ENCODE measurements at regions not wholly inside any gene's neighbourhood (a gene's known extent, or its start where the extent isn't known, plus 50 kb on each side); places are given as distances from the start of the nearest gene placed in this dataset.

GRCh38 chr16:17641990-17642389 lies 171.2 kb upstream of the XYLT1 start:
- peaks cover 0 to 6% (median 0%) of the 10 kb centered on the region in 3 donors for H3K27me3 ChIP-seq
- intact Hi-C loops (cut with DNase I; ENCODE audit: low total_unique reads), result no loop called here

GRCh38 chr16:17638134-17638533 lies 167.4 kb upstream of the XYLT1 start:
- ATAC-seq (no peak), DNase-seq (no peak)
- intact Hi-C loops (cut with DNase I; ENCODE audit: low total_unique reads) (no loop called here), in situ Hi-C loops (cut with MboI; ENCODE audit: low sequenced_read_pairs in 4 of 4) (no loop called here)
- no peaks in the 10 kb centered on the region for H3K36me3 ChIP-seq
- TF ChIP-seq POLR2A (IDR thresholded peaks at IDR 0.05) (no peak), CTCF (IDR thresholded peaks at IDR 0.05 in 4 of 5, conservative IDR thresholded peaks at IDR 0.05 in 1 of 5) (no peak)
- no peaks in the 10 kb centered on the region for H3K9me3 ChIP-seq
- H3K27me3 ChIP-seq, result peaks cover 0 to 6% (median 0%) of the 10 kb centered on the region in 3 donors
- no peak overlapping the region for H3K27ac ChIP-seq
- H3K4me3 ChIP-seq, result no peak overlapping the region
- no peaks in the 10 kb centered on the region for H3K4me1 ChIP-seq

More at GRCh38 chr16:17641990-17642389, 171.2 kb upstream of the XYLT1 start:
- no peak overlapping the region for H3K27ac ChIP-seq
- no peak overlapping the region for H3K4me3 ChIP-seq
- DNase-seq, result no peak
- ATAC-seq, result no peak
- in situ Hi-C loops (cut with MboI; ENCODE audit: low sequenced_read_pairs in 4 of 4), result no loop called here
- no peaks in the 10 kb centered on the region for H3K9me3 ChIP-seq
- no peak for TF ChIP-seq CTCF (IDR thresholded peaks at IDR 0.05 in 4 of 5, conservative IDR thresholded peaks at IDR 0.05 in 1 of 5)
- no peak for TF ChIP-seq POLR2A (IDR thresholded peaks at IDR 0.05)
- no peaks in the 10 kb centered on the region for H3K36me3 ChIP-seq
- no peaks in the 10 kb centered on the region for H3K4me1 ChIP-seq

DNA sequence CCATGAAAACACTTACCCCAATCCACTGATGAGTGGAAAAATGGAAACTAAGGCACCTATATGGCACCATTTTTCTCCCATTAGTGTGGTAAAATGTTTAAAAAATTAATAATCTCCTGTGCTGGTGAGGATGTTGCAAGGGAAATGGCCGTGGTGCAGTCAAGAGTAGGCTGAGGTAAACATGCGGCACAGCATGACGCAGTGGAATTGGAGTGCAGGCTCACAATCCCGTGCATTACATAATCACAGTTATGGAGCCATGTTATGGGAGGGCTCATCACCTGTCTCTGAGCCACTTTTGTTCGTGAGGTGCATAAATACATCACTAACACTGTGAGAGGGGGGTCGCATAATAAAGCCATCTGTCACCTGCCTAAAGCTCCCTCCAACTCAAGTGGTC lies 164.4 kb upstream of the XYLT1 start:
- H3K36me3 ChIP-seq, result no peaks in the 10 kb centered on the region
- DNase-seq (no peak), ATAC-seq (no peak)
- H3K27me3 ChIP-seq, result no peaks in the 10 kb centered on the region
- intact Hi-C loops (cut with DNase I; ENCODE audit: low total_unique reads) (no loop called here), in situ Hi-C loops (cut with MboI; ENCODE audit: low sequenced_read_pairs in 4 of 4) (no loop called here)
- H3K9me3 ChIP-seq, result no peaks in the 10 kb centered on the region
- H3K27ac ChIP-seq, result no peak overlapping the region
- TF ChIP-seq POLR2A (IDR thresholded peaks at IDR 0.05) (no peak), CTCF (IDR thresholded peaks at IDR 0.05 in 4 of 5, conservative IDR thresholded peaks at IDR 0.05 in 1 of 5) (no peak)
- no peak overlapping the region for H3K4me3 ChIP-seq
- H3K4me1 ChIP-seq, result no peaks in the 10 kb centered on the region

DNA sequence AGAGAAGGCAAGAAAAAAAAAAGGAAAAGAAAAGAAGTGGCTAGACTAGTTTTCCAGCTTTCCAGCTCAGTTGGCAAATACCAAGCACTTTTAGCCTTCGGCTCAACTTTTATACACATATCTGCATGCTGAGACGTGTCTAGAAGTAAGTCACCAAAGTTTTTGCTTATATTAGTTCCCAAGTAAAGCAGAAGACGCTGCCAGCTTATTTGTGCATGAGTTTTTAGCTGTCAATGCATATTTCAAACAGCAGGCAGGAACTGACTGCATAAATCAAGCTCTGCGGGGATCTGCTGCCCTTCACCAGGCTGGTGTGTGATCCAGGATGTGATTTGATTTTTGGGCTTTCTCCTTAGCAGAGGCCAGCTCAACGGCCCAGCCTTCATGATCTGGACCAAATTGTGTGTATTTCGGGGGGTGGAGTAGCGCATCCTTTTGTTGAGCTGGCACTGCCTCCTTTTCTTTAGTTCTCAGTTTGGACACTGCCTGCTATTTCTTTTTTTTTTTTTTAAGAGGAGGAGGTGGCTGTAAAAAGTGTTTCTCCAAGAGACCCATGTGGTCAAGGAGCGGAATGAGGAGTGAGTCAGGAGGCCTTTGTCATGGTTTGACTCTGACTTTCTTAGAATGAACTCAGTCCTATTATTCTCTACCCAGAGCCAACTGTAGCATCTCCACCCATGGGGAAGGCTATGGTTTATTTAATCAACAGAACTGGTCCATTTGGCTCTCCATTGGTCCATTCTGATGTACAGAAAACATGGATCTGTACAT lies 162.6 kb upstream of the XYLT1 start:
- Histone ChIP-seq H3K27ac (no peak overlapping the region), H3K27me3 (no peaks in the 10 kb centered on the region), H3K4me1 (no peaks in the 10 kb centered on the region), H3K4me3 (no peak overlapping the region), H3K36me3 (no peaks in the 10 kb centered on the region), H3K9me3 (no peaks in the 10 kb centered on the region)
- TF ChIP-seq CTCF (IDR thresholded peaks at IDR 0.05 in 4 of 5, conservative IDR thresholded peaks at IDR 0.05 in 1 of 5) (no peak), POLR2A (IDR thresholded peaks at IDR 0.05) (no peak)
- DNase-seq (no peak), ATAC-seq (no peak)
- in situ Hi-C loops (cut with MboI; ENCODE audit: low sequenced_read_pairs in 4 of 4) (no loop called here), intact Hi-C loops (cut with DNase I; ENCODE audit: low total_unique reads) (no loop called here)

GRCh38 chr16:17632667-17633066 lies 161.9 kb upstream of the XYLT1 start:
- Histone ChIP-seq H3K27me3 (no peaks in the 10 kb centered on the region), H3K4me3 (no peak overlapping the region), H3K4me1 (no peaks in the 10 kb centered on the region), H3K27ac (no peak overlapping the region), H3K36me3 (no peaks in the 10 kb centered on the region), H3K9me3 (no peaks in the 10 kb centered on the region)
- TF ChIP-seq CTCF (IDR thresholded peaks at IDR 0.05 in 4 of 5, conservative IDR thresholded peaks at IDR 0.05 in 1 of 5) (no peak), POLR2A (IDR thresholded peaks at IDR 0.05) (no peak)
- intact Hi-C loops (cut with DNase I; ENCODE audit: low total_unique reads) (no loop called here), in situ Hi-C loops (cut with MboI; ENCODE audit: low sequenced_read_pairs in 4 of 4) (no loop called here)
- DNase-seq, result no peak
- ATAC-seq, result no peak
